H1 (cell line): ENCODE measurements at regions not wholly inside any gene's neighbourhood (a gene's known extent, or its start where the extent isn't known, plus 50 kb on each side); places are given as distances from the start of the nearest gene placed in this dataset.

Experiments
- CHD7 ChIP-seq: fragments of 300-600 bp; sonication (generic); IDR thresholded peaks from 2 replicates; pipeline ENCODE4 v1.7.1; 2012; ENCODE audit warnings: low read length, moderate library complexity, mild to moderate bottlenecking, inconsistent platforms; ENCODE audit not compliant: insufficient replicate concordance
- CTCF ChIP-seq, 3 experiments: IDR thresholded peaks; 1 replicate in 2 of 3; 2 replicates in 1 of 3; pipeline versions ENCODE4 v1.5.1 to v1.6.1; 2011; ENCODE audit warnings: low read length in 3 of 3, mild to moderate bottlenecking in 3 of 3, inconsistent platforms in 2 of 3, low read depth in 1 of 3, moderate library complexity in 1 of 3; ENCODE audit not compliant: insufficient read depth in 1 of 3; ENCODE audit errors: control extremely low read depth in 1 of 3
- PHF8 ChIP-seq: fragments of 200-600 bp; sonication (generic); conservative IDR thresholded peaks from 2 replicates; pipeline ENCODE4 v1.7.1; 2012; ENCODE audit warnings: low read depth, mild to moderate bottlenecking, inconsistent platforms, low read length, moderate library complexity
- SUZ12 ChIP-seq: fragments of 200-600 bp; sonication (generic); IDR thresholded peaks from 2 replicates; pipeline ENCODE4 v1.6.1; 2012; ENCODE audit warnings: mild to moderate bottlenecking, inconsistent platforms, low read length, moderate library complexity, mixed read lengths
- TBP ChIP-seq: IDR thresholded peaks from 2 replicates; pipeline ENCODE4 v1.6.1; 2011; ENCODE audit warnings: low read depth, low read length, improper control_type of control experiment
- TCF12 ChIP-seq: IDR thresholded peaks from 2 replicates; pipeline ENCODE4 v1.6.1; 2011; ENCODE audit warnings: low read depth, mild to moderate bottlenecking, low read length
- USF2 ChIP-seq: IDR thresholded peaks from 2 replicates; pipeline ENCODE4 v1.6.1; 2011; ENCODE audit warnings: low read length, improper control_type of control experiment

GRCh38 chr9:130780865-130781504 lies 54.1 kb upstream of the ABL1 start (continued):
- TF ChIP-seq CHD7, result no peak
- TF ChIP-seq USF2, result no peak
- TF ChIP-seq TCF12, result no peak
- TF ChIP-seq SUZ12, result no peak
- no peak for TF ChIP-seq TBP
- no peak for TF ChIP-seq CTCF (IDR thresholded peaks at IDR 0.05; ENCODE audit: control extremely low read depth in 1 of 3, insufficient read depth in 1 of 3, low read depth in 1 of 3, low read length in 3 of 3)
- TF ChIP-seq PHF8, result no peak
